Nucleus accumbens (tissue), 56 donors: ENCODE measurements at regions not wholly inside any gene's neighbourhood (a gene's known extent, or its start where the extent isn't known, plus 50 kb on each side); places are given as distances from the start of the nearest gene placed in this dataset.
"Not testable (repeated sequence)": the region's sequence is repeated elsewhere in the genome, so short reads cannot be mapped to it uniquely, and the experiment has no call there.

Experiments
- DNase-seq, 56 donors: peaks; one replicate each; lab custom pipeline; 2025; lab: John Stamatoyannopoulos, UW

- not testable (repeated sequence) for DNase-seq
Measured at GRCh38 chr15:88965097-88965496, 51.9 kb upstream of the MFGE8 start.

GRCh38 chr15:88970232-88970631, 57.1 kb upstream of the MFGE8 start:
- DNase-seq, result no peak

- no peak for DNase-seq
Measured at GRCh38 chr15:88974392-88974791, 61.2 kb upstream of the MFGE8 start.

- no peak for DNase-seq
Measured at GRCh38 chr15:88975891-88976290, 62.7 kb upstream of the MFGE8 start.

GRCh38 chr15:88976656-88977055, 63.5 kb upstream of the MFGE8 start:
- DNase-seq, result no peak

- DNase-seq, result no peak
Measured at GRCh38 chr15:88979674-88980073, 66.5 kb upstream of the MFGE8 start.

- DNase-seq, result no peak
Measured at GRCh38 chr15:88980498-88980897, 67.3 kb upstream of the MFGE8 start.

GRCh38 chr15:88981244-88982215, 68.4 kb upstream of the MFGE8 start:
- no peak for DNase-seq

- no peak for DNase-seq
Measured at GRCh38 chr15:88982304-88982945, 69.2 kb upstream of the MFGE8 start.

- no peak for DNase-seq
Measured at GRCh38 chr15:88982946-88983342, 69.8 kb upstream of the MFGE8 start.

GRCh38 chr15:88983861-88984429, 70.8 kb upstream of the MFGE8 start:
- no peak for DNase-seq

GRCh38 chr15:88985547-88986393, 72.6 kb upstream of the MFGE8 start:
- no peak for DNase-seq

- DNase-seq, result no peak
Measured at GRCh38 chr15:88986949-88987590, 73.9 kb upstream of the MFGE8 start.

GRCh38 chr15:88987591-88987933, 74.4 kb upstream of the MFGE8 start:
- DNase-seq, result no peak

- no peak for DNase-seq
Measured at GRCh38 chr15:88987934-88988671, 74.9 kb upstream of the MFGE8 start.

- DNase-seq, result no peak
Measured at GRCh38 chr15:88989578-88989977, 76.4 kb upstream of the MFGE8 start.

- DNase-seq, result no peak
Measured at GRCh38 chr15:88990185-88990679, 77.1 kb upstream of the MFGE8 start.

- DNase-seq, result no peak
Measured at GRCh38 chr15:88992216-88992615, 79.0 kb upstream of the MFGE8 start.

- DNase-seq, result no peak
Measured at GRCh38 chr15:88992912-88993376, 79.8 kb upstream of the MFGE8 start.
